GM19238 (cell line): ENCODE measurements at regions not wholly inside any gene's neighbourhood (a gene's known extent, or its start where the extent isn't known, plus 50 kb on each side); places are given as distances from the start of the nearest gene placed in this dataset.
A peak's percentile ranks its signal among the peaks of the same experiment; 100 is the strongest.

Experiments
- DNase-seq: peaks from one replicate; pipeline ENCODE4 v3.0.0; 2011; ENCODE audit warnings: low spot score; ENCODE audit not compliant: insufficient read length

- no peak for DNase-seq
Measured at GRCh38 chr2:195606179-195606578, 50.8 kb upstream of the SLC39A10 start.

- DNase-seq: no peak
Measured at GRCh38 chr2:195604706-195605105, 52.3 kb upstream of the SLC39A10 start.

- no peak for DNase-seq
Measured at GRCh38 chr2:195603998-195604397, 53.0 kb upstream of the SLC39A10 start.

- DNase-seq: no peak
Measured at GRCh38 chr2:195603408-195603807, 53.6 kb upstream of the SLC39A10 start.

GRCh38 chr2:195602687-195603086 lies 54.3 kb upstream of the SLC39A10 start:
- DNase-seq: no peak

GRCh38 chr2:195601361-195601760 lies 55.7 kb upstream of the SLC39A10 start:
- no peak for DNase-seq

- no peak for DNase-seq
Measured at GRCh38 chr2:195600778-195601177, 56.2 kb upstream of the SLC39A10 start.

- DNase-seq: no peak
Measured at GRCh38 chr2:195596840-195597239, 60.2 kb upstream of the SLC39A10 start.

- no peak for DNase-seq
Measured at GRCh38 chr2:195595825-195596224, 61.2 kb upstream of the SLC39A10 start.

- no peak for DNase-seq
Measured at GRCh38 chr2:195594919-195595694, 61.9 kb upstream of the SLC39A10 start.

GRCh38 chr2:195594248-195594647 lies 62.8 kb upstream of the SLC39A10 start:
- no peak for DNase-seq

GRCh38 chr2:195592105-195592504 lies 64.9 kb upstream of the SLC39A10 start:
- DNase-seq: no peak

- no peak for DNase-seq
Measured at GRCh38 chr2:195590861-195591205, 66.2 kb upstream of the SLC39A10 start.

- DNase-seq: no peak
Measured at GRCh38 chr2:195590199-195590860, 66.7 kb upstream of the SLC39A10 start.

- DNase-seq: no peak
Measured at GRCh38 chr2:195587966-195588365, 69.1 kb upstream of the SLC39A10 start.

- DNase-seq: no peak
Measured at GRCh38 chr2:195586062-195586714, 70.8 kb upstream of the SLC39A10 start.

GRCh38 chr2:195582188-195582587 lies 74.8 kb upstream of the SLC39A10 start:
- DNase-seq: no peak

- DNase-seq: no peak
Measured at GRCh38 chr2:195579776-195580555, 77.1 kb upstream of the SLC39A10 start.

- peak; percentile 34 for DNase-seq
Measured at GRCh38 chr2:195575879-195576401, 81.1 kb upstream of the SLC39A10 start.

GRCh38 chr2:195575016-195575415 lies 82.0 kb upstream of the SLC39A10 start:
- DNase-seq: no peak

GRCh38 chr2:195574312-195574711 lies 82.7 kb upstream of the SLC39A10 start:
- no peak for DNase-seq
